Glutamatergic neuron (in vitro differentiated cells): ENCODE measurements at regions not wholly inside any gene's neighbourhood (a gene's known extent, or its start where the extent isn't known, plus 50 kb on each side); places are given as distances from the start of the nearest gene placed in this dataset.
"Not testable (repeated sequence)": the region's sequence is repeated elsewhere in the genome, so short reads cannot be mapped to it uniquely, and the experiment has no call there.

Source experiments
- DNase-seq: peaks from one replicate; pipeline ENCODE4 v3.0.0; 2022
- H3K27ac Mint-ChIP-seq: one replicate; pipeline ENCODE4 v1.8.0; 2020; ENCODE audit warnings: mild to moderate bottlenecking, mixed read lengths, inconsistent platforms; ENCODE audit not compliant: unreplicated experiment
- H3K27me3 Mint-ChIP-seq: one replicate; pipeline ENCODE4 v1.8.0; 2020; ENCODE audit warnings: mild to moderate bottlenecking, moderate library complexity, mixed read lengths, inconsistent platforms; ENCODE audit not compliant: unreplicated experiment
- H3K36me3 Mint-ChIP-seq: one replicate; pipeline ENCODE4 v1.8.0; 2020; ENCODE audit warnings: mild to moderate bottlenecking, mixed read lengths, inconsistent platforms; ENCODE audit not compliant: unreplicated experiment
- H3K4me1 Mint-ChIP-seq: one replicate; pipeline ENCODE4 v1.8.0; 2020; ENCODE audit warnings: mild to moderate bottlenecking, low read depth, mixed read lengths, inconsistent platforms; ENCODE audit not compliant: unreplicated experiment
- H3K4me3 Mint-ChIP-seq: one replicate; pipeline ENCODE4 v1.8.0; 2020; ENCODE audit warnings: mild to moderate bottlenecking, mixed read lengths, inconsistent platforms; ENCODE audit not compliant: unreplicated experiment
- H3K9me3 Mint-ChIP-seq: one replicate; pipeline ENCODE4 v1.8.0; 2020; ENCODE audit warnings: mild to moderate bottlenecking, moderate library complexity, mixed read lengths, inconsistent platforms; ENCODE audit not compliant: unreplicated experiment
- CTCF ChIP-seq: fragments of 200-600 bp; sonication (generic); IDR thresholded peaks from one replicate; pipeline ENCODE4 v1.5.0; 2021; ENCODE audit not compliant: partially characterized antibody, unreplicated experiment

- H3K27ac Mint-ChIP-seq: no peak overlapping the region
- H3K4me3 Mint-ChIP-seq: no peak overlapping the region
- no peaks in the 10 kb centered on the region for H3K9me3 Mint-ChIP-seq
- DNase-seq: no peak
- TF ChIP-seq CTCF: no peak
- no peaks in the 10 kb centered on the region for H3K36me3 Mint-ChIP-seq
- H3K4me1 Mint-ChIP-seq: no peaks in the 10 kb centered on the region
- H3K27me3 Mint-ChIP-seq: no peaks in the 10 kb centered on the region
These were observed 148.0 kb upstream of the NPY2R start for GRCh38 chr4:155060419-155060818.

GRCh38 chr4:155060873-155061272 lies 147.6 kb upstream of the NPY2R start:
- H3K4me3 Mint-ChIP-seq: no peak overlapping the region
- DNase-seq: no peak
- no peaks in the 10 kb centered on the region for H3K4me1 Mint-ChIP-seq
- H3K9me3 Mint-ChIP-seq: no peaks in the 10 kb centered on the region
- H3K27me3 Mint-ChIP-seq: no peaks in the 10 kb centered on the region
- H3K27ac Mint-ChIP-seq: no peak overlapping the region
- H3K36me3 Mint-ChIP-seq: no peaks in the 10 kb centered on the region
- no peak for TF ChIP-seq CTCF

GRCh38 chr4:155062948-155063347 lies 145.5 kb upstream of the NPY2R start:
- peaks cover 2% of the 10 kb centered on the region for H3K27me3 Mint-ChIP-seq
- H3K4me3 Mint-ChIP-seq: no peak overlapping the region
- H3K27ac Mint-ChIP-seq: no peak overlapping the region
- H3K36me3 Mint-ChIP-seq: no peaks in the 10 kb centered on the region
- DNase-seq: no peak
- no peaks in the 10 kb centered on the region for H3K9me3 Mint-ChIP-seq
- H3K4me1 Mint-ChIP-seq: no peaks in the 10 kb centered on the region
- no peak for TF ChIP-seq CTCF

GRCh38 chr4:155064934-155065333 lies 143.5 kb upstream of the NPY2R start:
- not testable (repeated sequence) for H3K27ac Mint-ChIP-seq, H3K27me3 Mint-ChIP-seq, H3K4me3 Mint-ChIP-seq, DNase-seq, H3K9me3 Mint-ChIP-seq, H3K36me3 Mint-ChIP-seq, H3K4me1 Mint-ChIP-seq

- H3K4me1 Mint-ChIP-seq: no peaks in the 10 kb centered on the region
- no peak for DNase-seq
- H3K4me3 Mint-ChIP-seq: no peak overlapping the region
- H3K27ac Mint-ChIP-seq: no peak overlapping the region
- H3K27me3 Mint-ChIP-seq: peaks cover 4% of the 10 kb centered on the region
- no peak for TF ChIP-seq CTCF
- H3K9me3 Mint-ChIP-seq: no peaks in the 10 kb centered on the region
- no peaks in the 10 kb centered on the region for H3K36me3 Mint-ChIP-seq
These were observed 141.6 kb upstream of the NPY2R start for GRCh38 chr4:155066871-155067270.

- no peak for TF ChIP-seq CTCF
- H3K9me3 Mint-ChIP-seq: no peaks in the 10 kb centered on the region
- no peaks in the 10 kb centered on the region for H3K36me3 Mint-ChIP-seq
- H3K27ac Mint-ChIP-seq: no peak overlapping the region
- H3K4me3 Mint-ChIP-seq: no peak overlapping the region
- H3K27me3 Mint-ChIP-seq: peaks cover 2% of the 10 kb centered on the region
- no peak for DNase-seq
- no peaks in the 10 kb centered on the region for H3K4me1 Mint-ChIP-seq
These were observed 136.5 kb upstream of the NPY2R start for GRCh38 chr4:155071962-155072361.
